ENCODE measurements at regions not wholly inside any gene's neighbourhood (a gene's known extent, or its start where the extent isn't known, plus 50 kb on each side); places are given as distances from the start of the nearest gene placed in this dataset.

DNA sequence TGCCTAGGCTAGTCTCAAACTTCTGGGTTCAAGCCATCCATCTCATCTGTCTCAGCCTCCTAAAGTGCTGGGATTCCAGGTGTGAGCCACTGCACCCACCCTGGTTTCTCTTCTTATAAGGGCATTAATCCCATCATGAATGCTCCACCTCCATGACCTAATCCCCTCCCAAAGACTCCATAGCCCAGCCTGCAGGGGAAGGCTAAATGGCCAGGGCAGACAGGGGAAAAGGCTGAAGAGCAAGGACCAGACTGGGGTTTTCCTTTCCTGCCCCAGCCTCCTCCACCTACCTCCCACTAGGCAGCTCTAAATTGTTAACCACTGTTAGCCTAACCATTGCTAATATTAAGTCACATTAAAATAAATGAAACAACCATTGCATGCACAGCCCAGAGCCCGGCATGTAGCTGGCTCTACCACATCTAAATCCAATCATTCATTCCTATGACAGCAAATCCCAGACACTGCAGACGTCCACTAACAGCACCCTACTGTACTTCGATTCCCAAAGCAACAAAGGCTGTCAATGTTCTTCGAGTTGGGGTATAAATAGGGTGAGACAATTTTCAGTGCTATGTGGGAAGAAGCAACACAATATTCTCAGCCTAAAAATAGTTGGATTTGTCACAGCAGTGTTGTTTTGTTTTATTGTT is 243.2 kb upstream of the ARID1B start:
- TF ChIP-seq, protein P1, sequence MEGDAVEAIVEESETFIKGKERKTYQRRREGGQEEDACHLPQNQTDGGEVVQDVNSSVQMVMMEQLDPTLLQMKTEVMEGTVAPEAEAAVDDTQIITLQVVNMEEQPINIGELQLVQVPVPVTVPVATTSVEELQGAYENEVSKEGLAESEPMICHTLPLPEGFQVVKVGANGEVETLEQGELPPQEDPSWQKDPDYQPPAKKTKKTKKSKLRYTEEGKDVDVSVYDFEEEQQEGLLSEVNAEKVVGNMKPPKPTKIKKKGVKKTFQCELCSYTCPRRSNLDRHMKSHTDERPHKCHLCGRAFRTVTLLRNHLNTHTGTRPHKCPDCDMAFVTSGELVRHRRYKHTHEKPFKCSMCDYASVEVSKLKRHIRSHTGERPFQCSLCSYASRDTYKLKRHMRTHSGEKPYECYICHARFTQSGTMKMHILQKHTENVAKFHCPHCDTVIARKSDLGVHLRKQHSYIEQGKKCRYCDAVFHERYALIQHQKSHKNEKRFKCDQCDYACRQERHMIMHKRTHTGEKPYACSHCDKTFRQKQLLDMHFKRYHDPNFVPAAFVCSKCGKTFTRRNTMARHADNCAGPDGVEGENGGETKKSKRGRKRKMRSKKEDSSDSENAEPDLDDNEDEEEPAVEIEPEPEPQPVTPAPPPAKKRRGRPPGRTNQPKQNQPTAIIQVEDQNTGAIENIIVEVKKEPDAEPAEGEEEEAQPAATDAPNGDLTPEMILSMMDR (IDR thresholded peaks at IDR 0.05; ENCODE audit: insufficient read depth, low read length, poor library complexity, severe bottlenecking) = no peak
- DNase-seq (ENCODE audit: low read depth) = no peak
- Histone ChIP-seq H3K27me3 (ENCODE audit: control insufficient read depth, insufficient read depth, low read length) (no peaks in the 10 kb centered on the region), H3K36me3 (ENCODE audit: control insufficient read depth, insufficient read depth, low read length) (no peaks in the 10 kb centered on the region), H3K4me3 (ENCODE audit: low read depth, low read length) (no peak overlapping the region)

DNA sequence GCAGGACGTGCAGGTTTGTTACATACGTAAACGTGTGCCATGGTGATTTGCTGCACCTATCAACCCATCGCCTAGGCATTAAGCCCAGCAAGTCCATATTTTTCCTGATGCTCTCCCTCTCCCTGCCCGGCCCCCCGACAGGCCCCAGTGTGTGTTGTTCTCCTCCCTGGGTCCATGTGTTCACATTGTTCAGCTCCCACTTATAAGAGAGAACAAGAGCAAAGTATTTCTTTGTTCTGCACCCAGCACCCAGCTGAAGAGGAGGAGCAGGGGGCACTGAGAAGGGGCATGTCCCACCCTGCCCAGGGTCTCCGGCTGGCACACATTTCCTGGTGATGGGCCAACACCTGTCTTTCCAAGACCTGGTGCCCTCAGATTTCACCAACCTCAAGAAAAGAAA is 251.1 kb upstream of the ARID1B start:
- TF ChIP-seq, protein P1 (IDR thresholded peaks at IDR 0.05; ENCODE audit: insufficient read depth, low read length, poor library complexity, severe bottlenecking) = no peak
- Histone ChIP-seq H3K27me3 (ENCODE audit: control insufficient read depth, insufficient read depth, low read length) (no peaks in the 10 kb centered on the region), H3K4me3 (ENCODE audit: low read depth, low read length) (no peak overlapping the region), H3K36me3 (ENCODE audit: control insufficient read depth, insufficient read depth, low read length) (no peaks in the 10 kb centered on the region)
- no peak for DNase-seq (ENCODE audit: low read depth)

DNA sequence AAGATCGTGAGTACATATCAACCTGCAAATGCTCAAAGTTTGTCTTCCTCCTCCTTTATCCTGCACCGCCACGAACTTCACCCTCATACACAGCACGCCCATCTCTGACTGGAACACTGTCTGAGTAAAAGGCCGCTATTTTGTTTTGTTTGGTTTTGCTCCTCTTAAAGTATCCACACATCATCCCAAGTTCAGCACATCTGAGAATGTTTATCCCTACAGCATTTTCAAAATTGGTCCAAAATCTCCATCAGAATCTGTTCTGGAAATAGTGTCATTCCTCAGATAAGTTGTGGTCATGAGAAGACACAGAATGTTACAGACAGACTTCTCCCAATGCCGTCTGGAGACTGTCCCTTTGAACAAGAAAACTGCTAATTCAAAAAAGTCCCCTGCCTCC is 251.6 kb upstream of the ARID1B start:
- DNase-seq (ENCODE audit: low read depth) = no peak
- H3K4me3 ChIP-seq (ENCODE audit: low read depth, low read length) = no peak overlapping the region
- no peaks in the 10 kb centered on the region for H3K36me3 ChIP-seq (ENCODE audit: control insufficient read depth, insufficient read depth, low read length)
- no peaks in the 10 kb centered on the region for H3K27me3 ChIP-seq (ENCODE audit: control insufficient read depth, insufficient read depth, low read length)
- TF ChIP-seq, protein P1 (IDR thresholded peaks at IDR 0.05; ENCODE audit: insufficient read depth, low read length, poor library complexity, severe bottlenecking) = no peak

DNA sequence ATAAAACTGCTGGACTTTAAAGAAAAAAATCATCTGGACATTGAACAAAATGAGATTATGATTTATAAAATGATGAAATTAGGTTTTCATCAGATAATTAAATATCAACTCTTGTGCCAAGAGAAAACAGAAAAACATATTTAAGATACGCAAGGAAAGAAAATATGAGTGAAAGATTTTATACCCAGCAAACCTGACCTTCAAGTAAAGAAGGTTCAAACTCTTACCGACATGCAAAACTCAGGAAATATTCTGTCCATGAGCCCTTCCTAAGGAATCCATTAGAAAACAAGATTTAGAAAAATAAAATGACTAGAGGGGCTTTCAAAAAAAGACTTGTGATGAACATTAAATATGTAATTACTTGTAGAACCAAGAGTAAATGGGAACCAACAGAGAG is 257.2 kb upstream of the ARID1B start:
- Histone ChIP-seq H3K27me3 (ENCODE audit: control insufficient read depth, insufficient read depth, low read length) (no peaks in the 10 kb centered on the region), H3K36me3 (ENCODE audit: control insufficient read depth, insufficient read depth, low read length) (no peaks in the 10 kb centered on the region), H3K4me3 (ENCODE audit: low read depth, low read length) (no peak overlapping the region)
- TF ChIP-seq, protein P1 (IDR thresholded peaks at IDR 0.05; ENCODE audit: insufficient read depth, low read length, poor library complexity, severe bottlenecking) = no peak
- DNase-seq (ENCODE audit: low read depth) = no peak

DNA sequence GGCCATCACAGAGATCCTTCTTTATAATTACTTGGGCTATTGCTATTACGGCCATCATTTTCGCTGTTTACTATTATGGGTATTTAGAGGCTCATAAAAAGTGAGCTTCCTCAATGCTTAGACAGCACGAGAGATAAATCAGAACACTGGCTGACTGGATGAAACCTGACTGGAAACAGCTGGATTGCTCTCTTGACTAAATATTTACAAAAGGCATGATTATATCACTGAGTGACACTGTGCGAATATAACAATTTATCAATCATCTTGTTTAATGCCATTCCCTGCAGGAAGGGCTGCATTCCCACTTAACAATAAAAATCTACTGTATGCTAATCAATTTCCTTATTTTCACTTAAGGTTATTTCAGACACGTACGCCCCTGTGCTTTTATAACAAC is 260.1 kb upstream of the ARID1B start:
- TF ChIP-seq, protein P1 (IDR thresholded peaks at IDR 0.05; ENCODE audit: insufficient read depth, low read length, poor library complexity, severe bottlenecking) = no peak
- no peaks in the 10 kb centered on the region for H3K27me3 ChIP-seq (ENCODE audit: control insufficient read depth, insufficient read depth, low read length)
- DNase-seq (ENCODE audit: low read depth) = no peak
- no peaks in the 10 kb centered on the region for H3K36me3 ChIP-seq (ENCODE audit: control insufficient read depth, insufficient read depth, low read length)
- no peak overlapping the region for H3K4me3 ChIP-seq (ENCODE audit: low read depth, low read length)

DNA sequence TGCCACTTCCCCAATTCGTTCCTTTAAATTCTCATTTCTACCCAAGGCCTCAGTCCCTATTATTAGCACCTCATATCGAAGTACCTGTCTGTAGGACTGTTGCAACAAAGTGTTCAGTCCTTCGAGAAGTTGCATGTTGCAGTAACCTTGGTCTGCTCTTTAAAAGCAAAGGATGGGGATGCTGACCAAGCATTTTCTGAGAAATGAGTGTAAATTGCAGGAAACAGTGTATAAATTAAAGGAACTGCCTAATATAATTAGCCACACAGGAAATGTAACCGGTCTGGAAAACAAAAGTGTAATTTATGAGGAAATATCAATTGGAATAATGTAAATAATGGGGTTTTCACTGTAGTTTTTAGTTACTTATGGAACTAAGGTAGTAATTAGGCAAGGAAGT is 261.9 kb upstream of the ARID1B start:
- Histone ChIP-seq H3K36me3 (ENCODE audit: control insufficient read depth, insufficient read depth, low read length) (no peaks in the 10 kb centered on the region), H3K27me3 (ENCODE audit: control insufficient read depth, insufficient read depth, low read length) (no peaks in the 10 kb centered on the region), H3K4me3 (ENCODE audit: low read depth, low read length) (no peak overlapping the region)
- TF ChIP-seq, protein P1 (IDR thresholded peaks at IDR 0.05; ENCODE audit: insufficient read depth, low read length, poor library complexity, severe bottlenecking) = no peak
- DNase-seq (ENCODE audit: low read depth) = no peak
